HEK293 (cell line): ENCODE measurements at regions not wholly inside any gene's neighbourhood (a gene's known extent, or its start where the extent isn't known, plus 50 kb on each side); places are given as distances from the start of the nearest gene placed in this dataset.

ENCODE experiments used
- ZNF175 ChIP-seq: fragments of 450-650 bp; formaldehyde crosslinking; IDR thresholded peaks from 2 replicates; pipeline ENCODE4 v1.5.1; 2016; ENCODE audit warnings: missing biosample characterization, missing genetic modification characterization
- ZNF221 ChIP-seq: fragments of 450-650 bp; formaldehyde crosslinking; IDR thresholded peaks from 2 replicates; pipeline ENCODE4 v1.5.1; 2017; ENCODE audit warnings: missing biosample characterization, missing genetic modification characterization, borderline replicate concordance
- ZNF391 ChIP-seq: fragments of 450-650 bp; formaldehyde crosslinking; IDR thresholded peaks from 2 replicates; pipeline ENCODE4 v1.5.1; 2016; ENCODE audit warnings: low read depth, missing biosample characterization, missing genetic modification characterization, borderline replicate concordance
- ZNF510 ChIP-seq: fragments of 450-650 bp; formaldehyde crosslinking; IDR thresholded peaks from 2 replicates; pipeline ENCODE4 v1.5.1; 2018; ENCODE audit warnings: mild to moderate bottlenecking, missing genetic modification characterization, missing biosample characterization; ENCODE audit not compliant: insufficient replicate concordance
- ZNF677 ChIP-seq: fragments of 450-650 bp; IDR thresholded peaks from 2 replicates; pipeline ENCODE4 v1.5.0; 2018; ENCODE audit warnings: missing biosample characterization, mild to moderate bottlenecking, missing genetic modification characterization, moderate library complexity
- TF ChIP-seq, protein P1 (sequence below): fragments of 450-650 bp; formaldehyde crosslinking; IDR thresholded peaks from 2 replicates; pipeline ENCODE4 v1.5.1; 2016; ENCODE audit warnings: missing biosample characterization, missing genetic modification characterization, low read depth
- TF ChIP-seq, protein P2 (sequence below): fragments of 450-650 bp; formaldehyde crosslinking; IDR thresholded peaks from 2 replicates; pipeline ENCODE4 v1.5.1; 2016; ENCODE audit warnings: missing biosample characterization, missing genetic modification characterization

DNA sequence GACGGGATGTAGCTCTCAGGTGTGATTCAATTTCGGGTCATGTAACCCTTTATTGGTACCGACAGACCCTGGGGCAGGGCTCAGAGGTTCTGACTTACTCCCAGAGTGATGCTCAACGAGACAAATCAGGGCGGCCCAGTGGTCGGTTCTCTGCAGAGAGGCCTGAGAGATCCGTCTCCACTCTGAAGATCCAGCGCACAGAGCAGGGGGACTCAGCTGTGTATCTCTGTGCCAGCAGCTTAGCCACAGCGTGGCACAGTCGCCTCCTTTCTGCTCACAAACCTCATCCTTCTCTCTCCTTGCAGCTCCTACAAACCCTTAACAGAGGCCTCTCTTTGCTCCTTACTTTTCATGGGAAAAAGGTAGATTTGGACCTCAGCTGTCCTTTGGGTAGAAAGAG, 197.5 kb upstream of the PRSS58 start:
- TF ChIP-seq ZNF677 (no peak), ZNF510 (no peak), ZNF175 (tag by site-specific recombination) (no peak), ZNF391 (no peak), ZNF221 (tag by site-specific recombination) (no peak)
- TF ChIP-seq, protein P1, sequence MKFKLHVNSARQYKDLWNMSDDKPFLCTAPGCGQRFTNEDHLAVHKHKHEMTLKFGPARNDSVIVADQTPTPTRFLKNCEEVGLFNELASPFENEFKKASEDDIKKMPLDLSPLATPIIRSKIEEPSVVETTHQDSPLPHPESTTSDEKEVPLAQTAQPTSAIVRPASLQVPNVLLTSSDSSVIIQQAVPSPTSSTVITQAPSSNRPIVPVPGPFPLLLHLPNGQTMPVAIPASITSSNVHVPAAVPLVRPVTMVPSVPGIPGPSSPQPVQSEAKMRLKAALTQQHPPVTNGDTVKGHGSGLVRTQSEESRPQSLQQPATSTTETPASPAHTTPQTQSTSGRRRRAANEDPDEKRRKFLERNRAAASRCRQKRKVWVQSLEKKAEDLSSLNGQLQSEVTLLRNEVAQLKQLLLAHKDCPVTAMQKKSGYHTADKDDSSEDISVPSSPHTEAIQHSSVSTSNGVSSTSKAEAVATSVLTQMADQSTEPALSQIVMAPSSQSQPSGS (tag by site-specific recombination), result no peak
- TF ChIP-seq, protein P2, sequence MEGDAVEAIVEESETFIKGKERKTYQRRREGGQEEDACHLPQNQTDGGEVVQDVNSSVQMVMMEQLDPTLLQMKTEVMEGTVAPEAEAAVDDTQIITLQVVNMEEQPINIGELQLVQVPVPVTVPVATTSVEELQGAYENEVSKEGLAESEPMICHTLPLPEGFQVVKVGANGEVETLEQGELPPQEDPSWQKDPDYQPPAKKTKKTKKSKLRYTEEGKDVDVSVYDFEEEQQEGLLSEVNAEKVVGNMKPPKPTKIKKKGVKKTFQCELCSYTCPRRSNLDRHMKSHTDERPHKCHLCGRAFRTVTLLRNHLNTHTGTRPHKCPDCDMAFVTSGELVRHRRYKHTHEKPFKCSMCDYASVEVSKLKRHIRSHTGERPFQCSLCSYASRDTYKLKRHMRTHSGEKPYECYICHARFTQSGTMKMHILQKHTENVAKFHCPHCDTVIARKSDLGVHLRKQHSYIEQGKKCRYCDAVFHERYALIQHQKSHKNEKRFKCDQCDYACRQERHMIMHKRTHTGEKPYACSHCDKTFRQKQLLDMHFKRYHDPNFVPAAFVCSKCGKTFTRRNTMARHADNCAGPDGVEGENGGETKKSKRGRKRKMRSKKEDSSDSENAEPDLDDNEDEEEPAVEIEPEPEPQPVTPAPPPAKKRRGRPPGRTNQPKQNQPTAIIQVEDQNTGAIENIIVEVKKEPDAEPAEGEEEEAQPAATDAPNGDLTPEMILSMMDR, result no peak
